ENCODE measurements at regions not wholly inside any gene's neighbourhood (a gene's known extent, or its start where the extent isn't known, plus 50 kb on each side); places are given as distances from the start of the nearest gene placed in this dataset.

DNA sequence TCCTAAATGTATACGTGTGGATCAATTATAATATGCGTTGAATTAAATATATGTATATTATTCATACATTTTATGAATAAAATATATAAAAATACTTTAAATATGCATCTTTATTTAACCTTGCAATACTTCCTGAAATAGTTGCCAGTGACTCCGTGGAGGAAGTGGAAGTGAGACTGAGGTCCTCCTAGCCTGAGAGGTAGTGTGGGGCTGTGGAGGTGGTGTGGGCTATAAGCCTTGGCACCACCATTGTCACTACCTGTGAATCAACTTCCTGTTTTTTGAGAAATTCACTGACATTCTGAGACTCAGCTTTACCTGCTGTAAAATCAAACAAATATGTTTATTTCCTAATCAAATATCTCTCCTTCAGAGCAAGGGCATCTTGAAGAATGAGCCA, 514.2 kb downstream of the VRK1 start:
- DNase-seq, result no peak

DNA sequence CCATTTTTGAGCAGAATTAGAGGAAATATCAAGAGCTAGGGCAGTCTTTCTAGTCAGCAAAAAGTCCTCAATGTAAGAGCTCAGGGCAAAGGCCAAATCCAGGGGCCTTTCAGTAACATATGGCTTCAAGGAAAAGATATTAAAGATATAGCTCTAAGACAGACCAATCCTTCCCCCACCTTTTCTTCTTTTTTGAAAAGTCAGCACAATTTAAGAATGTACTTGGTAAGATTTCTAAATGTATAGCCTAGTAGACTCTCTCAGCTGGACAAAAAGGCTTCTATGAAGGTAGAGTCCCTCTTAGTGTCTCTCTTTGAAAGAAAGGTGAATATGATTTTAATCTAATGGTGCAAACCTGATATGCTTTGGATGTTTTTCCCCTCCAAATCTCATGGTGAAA, 515.7 kb downstream of the VRK1 start:
- DNase-seq, result no peak

DNA sequence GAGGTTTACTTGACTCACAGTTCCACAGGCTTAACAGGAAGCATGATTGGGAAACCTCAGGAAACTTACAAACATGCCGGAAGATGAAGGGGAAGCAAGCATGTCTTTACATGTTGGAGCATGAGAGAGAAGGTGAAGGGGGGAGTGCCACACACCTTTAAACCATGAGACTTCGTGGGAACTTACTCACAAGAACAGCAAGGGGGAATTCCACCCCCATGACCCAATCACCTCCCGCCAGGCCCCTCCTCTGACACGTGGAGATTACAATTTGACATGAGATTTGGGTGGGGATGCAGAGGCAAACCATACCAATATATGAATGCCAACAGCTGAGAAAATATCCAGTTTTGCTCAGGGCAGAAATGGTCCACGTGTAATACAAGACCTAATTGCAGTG, 518.6 kb downstream of the VRK1 start:
- DNase-seq, result no peak

DNA sequence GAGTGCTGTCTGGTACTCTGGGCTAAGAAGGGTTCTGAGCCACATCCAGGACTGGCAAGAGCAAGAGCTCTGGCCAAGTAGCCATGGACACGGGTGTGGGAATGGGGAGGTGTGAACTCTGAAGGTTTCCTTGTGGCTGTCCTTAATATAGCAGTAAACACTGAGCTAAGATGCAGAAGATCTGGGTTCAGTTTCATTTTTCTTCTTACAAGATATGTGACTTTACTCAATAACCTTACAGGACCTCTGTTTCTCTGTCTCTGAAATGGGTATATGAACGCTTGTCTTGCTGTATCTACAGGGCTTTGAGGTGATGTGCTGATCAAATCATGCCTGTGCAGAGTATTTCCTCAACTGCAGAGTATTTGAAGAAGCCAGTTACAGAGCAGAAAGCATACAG, 521.2 kb downstream of the VRK1 start:
- no peak for DNase-seq

DNA sequence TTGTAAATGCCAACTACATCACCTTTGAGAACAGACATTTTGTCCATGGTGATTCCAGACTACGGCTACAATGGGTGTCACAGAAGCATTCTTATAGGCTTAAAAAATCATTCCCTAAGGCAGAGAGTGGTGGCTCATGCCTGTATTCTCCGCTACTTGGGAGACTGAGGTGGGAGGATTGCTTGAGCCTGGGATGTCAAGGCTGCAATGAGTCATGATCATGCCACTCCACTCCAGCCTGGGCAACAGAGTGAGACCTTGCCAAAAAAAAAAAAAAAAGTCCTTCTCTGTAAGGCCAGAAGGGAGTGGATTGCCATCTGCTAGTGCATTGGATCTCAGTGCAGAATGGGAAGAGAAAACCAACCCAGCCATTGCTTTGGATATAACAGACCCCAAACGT, 522.5 kb downstream of the VRK1 start:
- no peak for DNase-seq

GRCh38 chr14:97328743-97329142, 531.6 kb downstream of the VRK1 start:
- DNase-seq, result no peak

GRCh38 chr14:97329701-97330100, 532.5 kb downstream of the VRK1 start:
- DNase-seq, result no peak

GRCh38 chr14:97331058-97331457, 533.9 kb downstream of the VRK1 start:
- no peak for DNase-seq

DNA sequence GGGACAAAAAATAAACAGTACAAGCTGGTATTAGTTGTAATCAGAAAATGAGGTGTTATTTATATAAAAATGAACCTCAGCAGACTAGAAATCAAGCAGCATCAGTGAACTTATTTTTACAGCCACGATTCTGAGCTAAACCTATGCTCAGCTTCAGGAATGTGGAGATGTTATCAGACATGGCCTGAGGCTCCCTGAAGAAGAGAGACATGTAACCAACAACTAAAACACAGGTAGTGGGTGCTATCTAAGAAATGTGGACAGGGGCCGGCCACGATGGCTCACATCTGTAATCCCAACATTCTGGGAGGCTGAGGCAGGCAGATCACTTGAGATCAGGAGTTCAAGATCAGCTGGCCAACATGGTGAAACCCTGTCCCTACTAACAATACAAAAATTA, 534.3 kb downstream of the VRK1 start:
- DNase-seq, result no peak

DNA sequence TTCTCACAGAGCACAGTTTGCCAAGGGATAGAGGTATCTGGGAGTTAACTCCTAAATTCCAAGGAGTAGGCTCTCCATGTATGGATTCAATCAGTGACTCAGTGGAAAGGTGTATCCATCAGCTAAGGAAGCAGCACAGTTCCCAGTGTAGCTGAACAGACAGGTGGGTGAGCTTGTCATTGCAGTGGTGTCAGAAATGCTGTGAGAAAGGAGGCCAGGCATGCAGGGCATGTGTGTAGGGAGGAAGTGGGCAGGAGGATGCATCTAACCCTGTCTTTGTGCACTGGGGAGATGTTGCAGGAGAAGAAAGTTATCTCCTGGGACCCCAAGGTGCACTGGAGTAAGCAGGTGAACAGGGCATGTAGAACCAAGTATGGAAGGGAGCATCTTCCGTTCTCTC, 539.0 kb downstream of the VRK1 start:
- no peak for DNase-seq

- no peak for DNase-seq
These were observed 539.6 kb downstream of the VRK1 start for GRCh38 chr14:97336816-97337215.

GRCh38 chr14:97337267-97337666, 540.1 kb downstream of the VRK1 start:
- DNase-seq, result no peak

GRCh38 chr14:97337670-97338069, 540.5 kb downstream of the VRK1 start:
- DNase-seq, result no peak

DNA sequence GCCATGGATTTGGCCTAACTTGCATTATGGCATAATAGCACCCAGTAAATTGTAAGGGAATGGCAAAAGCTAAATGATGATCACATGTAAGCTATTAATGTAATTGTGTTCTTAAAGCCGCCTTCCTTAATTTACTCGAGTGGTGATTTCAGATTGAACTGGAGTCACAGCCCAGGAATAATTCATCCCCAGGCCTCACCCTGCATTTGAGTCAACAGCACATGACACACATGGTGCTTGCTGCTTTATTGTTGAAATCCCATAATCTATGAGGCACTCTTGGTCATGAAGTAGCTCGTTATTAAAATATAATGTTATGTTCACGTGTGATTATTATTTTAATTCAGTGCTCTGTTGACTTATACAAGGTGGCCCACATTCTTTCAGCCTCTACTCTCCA, 547.5 kb downstream of the VRK1 start:
- DNase-seq, result no peak

DNA sequence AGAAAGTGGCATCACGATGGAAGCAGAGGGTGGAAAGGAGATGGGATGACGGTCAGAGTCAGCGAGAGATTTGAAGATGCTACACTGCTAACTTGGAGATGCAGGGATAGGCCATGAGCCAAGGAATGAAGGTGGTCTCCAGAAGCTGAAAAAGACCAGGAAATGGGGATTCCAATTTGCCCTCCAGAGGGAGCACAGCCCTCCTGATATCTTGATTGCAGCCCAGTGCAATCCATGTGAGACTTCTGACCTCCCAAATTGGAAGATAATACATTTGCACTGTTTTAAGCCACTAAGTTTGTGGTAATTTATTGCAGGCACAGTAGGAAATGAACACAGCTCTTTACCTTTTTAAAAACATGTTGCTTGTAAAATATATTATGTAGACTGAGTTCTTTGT, 549.5 kb downstream of the VRK1 start:
- DNase-seq, result no peak

- DNase-seq, result no peak
These were observed 552.3 kb downstream of the VRK1 start for GRCh38 chr14:97349463-97349862.

- no peak for DNase-seq
These were observed 552.8 kb downstream of the VRK1 start for GRCh38 chr14:97349946-97350345.

- no peak for DNase-seq
These were observed 553.2 kb downstream of the VRK1 start for GRCh38 chr14:97350415-97350814.

- DNase-seq, result no peak
These were observed 553.9 kb downstream of the VRK1 start for GRCh38 chr14:97350894-97351731.

DNA sequence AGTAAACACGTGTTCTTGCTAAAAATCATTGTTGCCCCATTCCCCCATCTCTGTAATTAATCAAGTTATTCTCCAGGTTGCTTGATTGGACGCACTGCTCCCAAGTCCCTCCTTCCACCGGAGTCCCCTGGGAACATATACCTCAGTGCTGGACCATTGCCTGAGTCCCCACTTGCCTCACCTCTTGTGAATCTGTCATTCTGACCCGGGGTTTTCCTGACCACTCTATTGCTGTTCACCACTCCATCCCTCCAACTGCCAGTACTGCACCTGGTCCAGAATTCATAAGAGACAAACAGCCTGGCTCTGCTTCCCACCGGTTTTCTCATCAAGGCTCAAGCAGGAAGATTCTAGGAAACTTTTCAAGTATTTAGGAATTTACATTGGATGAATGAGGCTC, 555.9 kb downstream of the VRK1 start:
- no peak for DNase-seq

GRCh38 chr14:97354119-97354722, 557.0 kb downstream of the VRK1 start:
- no peak for DNase-seq

DNA sequence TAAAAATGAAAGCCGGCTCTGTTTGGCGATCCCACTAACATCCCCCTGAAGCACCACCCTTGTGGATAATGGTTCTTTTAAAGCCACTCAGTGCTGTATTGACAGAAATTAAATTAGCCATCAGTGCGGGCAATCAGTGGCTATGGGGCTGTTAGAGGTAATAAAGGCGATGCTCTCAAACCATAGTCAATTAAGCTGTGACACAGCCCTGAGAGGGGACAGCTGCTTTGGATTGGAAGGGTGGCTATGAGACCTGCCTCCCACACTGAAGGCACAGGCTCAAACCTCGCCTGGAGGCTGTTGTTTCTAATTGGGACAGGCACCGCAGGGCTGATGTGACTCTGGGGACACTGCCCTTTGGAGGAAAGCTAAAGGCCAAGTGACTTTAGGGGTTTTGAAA, 562.2 kb downstream of the VRK1 start:
- no peak for DNase-seq

- DNase-seq, result no peak
These were observed 564.0 kb downstream of the VRK1 start for GRCh38 chr14:97361181-97361580.

DNA sequence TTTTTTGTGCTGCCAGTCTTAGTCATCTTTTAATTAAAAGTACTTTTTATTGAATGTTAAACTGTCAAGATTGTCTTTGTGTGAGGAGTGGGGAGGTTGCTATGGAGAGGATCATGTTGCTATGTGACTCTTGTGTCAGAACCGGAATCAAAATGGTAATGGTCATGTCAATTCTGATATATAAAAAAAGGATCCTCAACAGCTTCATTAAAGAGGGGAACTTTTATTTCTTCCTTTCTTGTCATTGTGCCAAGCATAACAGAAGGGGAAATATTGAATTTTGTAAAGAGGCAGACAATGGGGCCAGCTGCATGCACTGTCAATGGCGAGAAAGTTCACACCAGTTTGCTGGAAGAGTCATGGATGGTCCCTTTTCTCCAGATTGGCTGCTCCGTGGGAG, 564.8 kb downstream of the VRK1 start:
- DNase-seq, result no peak

DNA sequence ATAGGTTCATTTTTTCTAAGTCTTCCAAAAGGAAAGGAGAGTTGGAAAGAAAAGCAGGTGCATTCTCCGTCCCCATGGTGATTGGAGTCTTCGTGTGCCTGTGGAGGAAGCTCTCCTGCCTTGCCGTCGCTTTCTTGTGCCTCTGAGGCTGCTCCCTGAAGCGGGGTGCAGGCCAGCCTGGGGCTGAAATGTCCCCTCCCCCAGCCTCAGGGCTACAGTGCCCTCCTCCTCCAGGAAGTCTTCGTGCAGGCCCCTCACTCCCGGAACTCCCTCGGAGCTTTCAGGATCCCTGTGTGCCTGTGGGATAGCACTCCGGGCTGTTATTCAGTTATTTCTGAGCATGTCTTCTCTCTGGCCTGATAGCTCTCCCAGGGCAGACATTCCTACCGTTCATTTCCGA, 569.2 kb downstream of the VRK1 start:
- no peak for DNase-seq

Measured in HCEC 1CT (cell line).